Epithelial cell of proximal tubule (primary cell): ENCODE measurements at regions not wholly inside any gene's neighbourhood (a gene's known extent, or its start where the extent isn't known, plus 50 kb on each side); places are given as distances from the start of the nearest gene placed in this dataset.
"Not testable (repeated sequence)": the region's sequence is repeated elsewhere in the genome, so short reads cannot be mapped to it uniquely, and the experiment has no call there.

ENCODE experiments used
- DNase-seq: peaks from one replicate; pipeline ENCODE4 v3.0.0-alpha.2; 2011; ENCODE audit warnings: low read depth
- H3K4me3 ChIP-seq: 2 replicates; pipeline ENCODE4 v1.5.1; 2011; ENCODE audit warnings: low read depth, mild to moderate bottlenecking, low read length
- TF ChIP-seq, protein P1 (sequence below): conservative IDR thresholded peaks from 2 replicates; pipeline ENCODE4 v1.5.1; 2012; ENCODE audit warnings: low read depth, mild to moderate bottlenecking, low read length

DNA sequence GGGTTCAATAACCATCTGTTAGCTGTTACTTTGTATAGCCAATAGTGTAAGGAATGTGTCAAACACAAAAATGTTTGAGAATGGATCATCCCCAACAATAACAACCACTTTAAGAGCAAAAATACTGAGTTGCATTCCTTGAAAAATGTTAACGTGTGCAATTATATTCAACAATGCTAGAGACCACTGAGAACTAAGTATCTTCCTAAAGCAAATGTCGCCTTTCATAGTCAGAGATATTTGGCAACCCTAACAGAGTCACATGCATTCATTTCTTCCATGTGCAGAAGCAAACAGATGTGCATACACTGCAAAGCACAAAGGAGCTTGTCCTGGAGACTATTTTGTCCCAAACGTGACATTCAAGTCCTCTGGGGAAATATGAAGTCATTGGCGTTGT lies 448.6 kb downstream of the GJA1 start:
- TF ChIP-seq, protein P1, sequence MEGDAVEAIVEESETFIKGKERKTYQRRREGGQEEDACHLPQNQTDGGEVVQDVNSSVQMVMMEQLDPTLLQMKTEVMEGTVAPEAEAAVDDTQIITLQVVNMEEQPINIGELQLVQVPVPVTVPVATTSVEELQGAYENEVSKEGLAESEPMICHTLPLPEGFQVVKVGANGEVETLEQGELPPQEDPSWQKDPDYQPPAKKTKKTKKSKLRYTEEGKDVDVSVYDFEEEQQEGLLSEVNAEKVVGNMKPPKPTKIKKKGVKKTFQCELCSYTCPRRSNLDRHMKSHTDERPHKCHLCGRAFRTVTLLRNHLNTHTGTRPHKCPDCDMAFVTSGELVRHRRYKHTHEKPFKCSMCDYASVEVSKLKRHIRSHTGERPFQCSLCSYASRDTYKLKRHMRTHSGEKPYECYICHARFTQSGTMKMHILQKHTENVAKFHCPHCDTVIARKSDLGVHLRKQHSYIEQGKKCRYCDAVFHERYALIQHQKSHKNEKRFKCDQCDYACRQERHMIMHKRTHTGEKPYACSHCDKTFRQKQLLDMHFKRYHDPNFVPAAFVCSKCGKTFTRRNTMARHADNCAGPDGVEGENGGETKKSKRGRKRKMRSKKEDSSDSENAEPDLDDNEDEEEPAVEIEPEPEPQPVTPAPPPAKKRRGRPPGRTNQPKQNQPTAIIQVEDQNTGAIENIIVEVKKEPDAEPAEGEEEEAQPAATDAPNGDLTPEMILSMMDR, result no peak
- no peak for DNase-seq
- H3K4me3 ChIP-seq, result no peak overlapping the region

DNA sequence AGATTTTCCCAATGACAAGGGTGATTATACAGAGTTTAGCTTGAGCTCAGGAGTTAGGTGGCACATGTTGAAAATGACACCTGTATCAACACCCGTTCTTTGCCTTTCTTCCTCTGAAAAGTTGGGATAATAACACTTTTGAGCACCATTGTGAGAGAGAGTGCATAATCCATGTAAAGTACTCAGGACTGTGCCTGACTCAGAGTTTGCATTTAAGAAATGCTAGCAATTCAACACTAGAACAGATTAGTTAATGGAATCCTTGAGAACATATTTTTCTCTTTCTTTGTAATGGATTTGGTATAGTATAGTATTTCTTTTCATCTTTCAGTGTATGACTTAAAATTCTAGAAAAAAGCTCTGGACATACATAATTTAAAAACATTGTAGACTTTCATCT lies 449.2 kb downstream of the GJA1 start:
- H3K4me3 ChIP-seq, result no peak overlapping the region
- TF ChIP-seq, protein P1, result no peak
- no peak for DNase-seq

DNA sequence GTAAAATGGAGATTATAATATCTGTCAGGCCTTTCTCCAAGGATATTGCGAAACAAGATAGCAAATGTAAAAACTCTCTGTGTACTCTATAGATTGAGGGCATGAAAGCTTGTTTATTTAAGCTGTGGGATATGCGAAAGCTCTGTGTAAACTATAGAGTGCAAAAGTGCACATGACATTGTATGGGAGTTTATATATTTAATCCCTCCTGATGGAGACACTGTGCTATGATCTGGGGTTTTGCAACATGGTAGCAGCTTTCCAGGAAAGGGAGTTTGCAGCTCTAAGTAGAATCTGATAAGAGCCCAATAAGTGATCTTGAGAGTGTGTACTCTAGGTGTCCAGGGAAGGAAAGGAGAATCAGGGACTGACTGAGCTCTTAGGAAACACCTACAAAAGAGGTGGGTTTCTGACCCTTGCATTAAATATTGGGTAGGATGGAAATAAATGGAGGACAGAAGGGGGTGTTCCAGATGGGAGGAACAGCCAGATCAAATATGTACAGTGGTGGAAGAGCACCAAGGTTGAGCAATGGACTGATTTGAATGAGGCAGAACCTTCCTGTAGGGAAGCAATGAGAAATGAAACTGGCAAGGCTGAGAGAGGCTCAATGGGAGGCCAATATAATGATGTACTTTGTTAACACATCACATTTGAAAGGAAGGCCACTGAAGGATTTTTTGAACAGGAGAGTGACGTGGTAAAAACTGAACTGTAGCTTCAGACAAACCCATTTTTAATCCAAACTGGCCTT lies 450.1 kb downstream of the GJA1 start:
- TF ChIP-seq, protein P1, result no peak
- H3K4me3 ChIP-seq, result no peak overlapping the region
- no peak for DNase-seq

DNA sequence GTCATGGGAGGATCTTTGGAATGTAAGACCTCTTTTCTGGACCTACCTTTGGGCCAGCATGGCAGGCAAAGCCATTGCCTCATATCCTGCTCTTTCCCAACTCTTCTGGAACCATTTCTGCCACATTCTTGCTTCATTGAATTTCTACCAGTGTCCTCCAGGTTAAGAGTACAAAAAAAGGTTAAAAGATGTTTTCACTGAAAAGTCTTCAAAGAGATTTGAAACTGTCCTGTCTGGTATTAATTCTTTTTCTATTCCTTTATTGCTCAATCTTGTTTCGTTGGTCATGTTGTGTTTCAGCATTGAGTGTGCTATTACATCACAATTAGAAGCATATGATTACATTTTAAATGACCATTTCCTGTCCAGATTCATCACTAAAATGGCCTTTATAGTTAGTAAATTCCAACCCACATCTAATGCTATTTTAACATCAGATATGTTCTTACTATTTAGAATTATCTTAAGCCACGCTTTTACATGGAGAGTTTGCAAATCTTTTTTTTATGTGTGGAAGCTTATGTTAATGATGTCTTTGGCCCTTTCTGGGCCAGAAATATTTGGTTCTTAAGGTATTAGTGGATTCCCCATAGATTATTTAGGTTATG lies 450.9 kb downstream of the GJA1 start:
- no peak overlapping the region for H3K4me3 ChIP-seq
- TF ChIP-seq, protein P1, result no peak
- DNase-seq, result no peak

DNA sequence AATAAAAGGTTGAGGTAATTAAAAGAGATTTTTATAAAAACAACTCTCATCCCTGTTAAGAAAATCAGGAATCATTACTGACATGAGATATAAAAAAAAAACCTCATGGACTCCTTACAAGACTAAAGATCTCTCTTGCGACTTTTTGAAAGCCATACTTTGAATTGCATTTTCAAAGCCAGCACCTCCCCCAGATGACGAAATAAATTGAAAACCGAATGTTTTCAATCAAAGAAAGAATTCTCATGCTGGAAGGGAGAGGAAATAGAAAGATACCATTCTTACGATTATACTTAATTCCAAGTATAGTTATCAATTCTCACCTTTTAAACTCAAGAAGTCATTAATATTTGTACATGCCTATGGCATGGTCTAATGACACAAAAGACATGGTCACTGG lies 452.3 kb downstream of the GJA1 start:
- H3K4me3 ChIP-seq, result no peak overlapping the region
- no peak for DNase-seq
- TF ChIP-seq, protein P1, result no peak

DNA sequence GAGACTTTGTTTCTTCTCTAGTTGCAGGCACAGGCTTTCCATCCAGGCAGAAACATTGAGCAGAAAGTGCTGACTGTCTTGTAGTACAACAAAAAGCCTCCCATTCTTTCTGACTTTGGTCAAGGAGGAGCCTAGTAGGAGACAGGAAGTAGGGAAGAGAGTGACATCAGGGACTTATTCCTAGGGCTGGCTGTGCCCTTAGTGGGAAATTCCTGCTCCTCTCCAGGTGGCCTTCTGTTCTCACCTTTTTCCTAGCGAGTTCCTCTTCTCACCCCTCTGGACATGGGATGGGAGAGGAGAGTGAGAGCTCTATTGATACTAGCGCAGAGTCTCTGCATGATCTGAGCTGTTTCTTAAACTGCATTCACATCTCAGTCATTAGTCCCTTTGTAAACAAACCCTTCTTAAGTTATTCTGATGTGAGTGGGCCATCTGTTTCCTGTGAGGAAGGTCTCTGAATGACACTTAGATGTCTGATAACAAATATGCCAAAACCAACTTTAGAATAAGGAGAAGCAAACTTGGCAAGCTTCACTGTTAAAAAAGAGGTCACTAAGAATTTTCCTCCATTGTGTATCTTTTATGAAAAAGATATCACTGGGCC lies 455.0 kb downstream of the GJA1 start:
- DNase-seq, result no peak
- TF ChIP-seq, protein P1, result no peak
- H3K4me3 ChIP-seq, result no peak overlapping the region

- DNase-seq, H3K4me3 ChIP-seq: not testable (repeated sequence)
Measured at GRCh38 chr6:121895731-121896130, 460.3 kb downstream of the GJA1 start.
